ENCODE measurements at regions not wholly inside any gene's neighbourhood (a gene's known extent, or its start where the extent isn't known, plus 50 kb on each side); places are given as distances from the start of the nearest gene placed in this dataset.

DNA sequence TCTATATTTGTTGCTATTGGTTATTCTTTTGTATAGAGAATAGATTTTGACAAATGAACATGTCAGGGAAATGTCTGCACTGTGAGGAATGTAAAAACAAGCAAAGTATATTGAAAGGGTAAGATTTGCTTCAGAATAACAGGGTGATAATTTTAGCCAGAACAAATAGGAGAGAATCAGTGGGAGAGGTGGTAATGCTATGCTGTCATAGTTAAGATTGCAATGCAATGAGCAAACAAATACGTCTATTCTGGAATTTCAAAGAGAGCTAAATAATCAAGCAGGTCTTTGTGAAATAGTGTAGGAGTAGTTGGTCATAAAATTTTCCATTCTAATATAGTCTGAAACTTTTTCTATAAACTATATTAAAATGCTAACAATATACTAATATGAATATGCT, 1478.4 kb downstream of the TECRL start:
- TF ChIP-seq JUND (IDR thresholded peaks at IDR 0.05; ENCODE audit: low read depth): no peak
- in situ Hi-C loops (cut with HindIII; ENCODE audit: low pct_unique_long_range_greater_than_20kb, low sequenced_read_pairs): no loop called here
- no peak for DNase-seq (ENCODE audit: low read depth in 1 of 2, low spot score in 1 of 2)

DNA sequence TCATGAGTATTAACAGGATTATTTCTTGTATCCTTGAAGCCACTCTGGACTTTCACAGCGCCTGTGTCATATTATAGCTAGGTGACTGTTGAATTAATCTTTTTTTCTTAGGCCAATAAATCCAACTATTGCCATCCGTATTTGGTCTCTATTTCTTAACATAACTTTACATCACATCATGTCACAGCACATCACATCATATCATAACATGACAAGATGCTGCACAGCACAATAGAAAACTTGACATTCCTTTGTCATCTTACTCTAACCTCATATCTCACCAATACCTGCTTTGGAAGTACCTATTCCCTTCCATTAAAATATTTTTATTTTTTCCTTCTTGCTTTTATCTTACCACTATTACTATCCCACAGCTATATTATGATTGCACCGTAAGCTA, 1480.8 kb downstream of the TECRL start:
- in situ Hi-C loops (cut with HindIII; ENCODE audit: low pct_unique_long_range_greater_than_20kb, low sequenced_read_pairs): no loop called here
- no peak for DNase-seq (ENCODE audit: low read depth in 1 of 2, low spot score in 1 of 2)
- TF ChIP-seq JUND (IDR thresholded peaks at IDR 0.05; ENCODE audit: low read depth): no peak

DNA sequence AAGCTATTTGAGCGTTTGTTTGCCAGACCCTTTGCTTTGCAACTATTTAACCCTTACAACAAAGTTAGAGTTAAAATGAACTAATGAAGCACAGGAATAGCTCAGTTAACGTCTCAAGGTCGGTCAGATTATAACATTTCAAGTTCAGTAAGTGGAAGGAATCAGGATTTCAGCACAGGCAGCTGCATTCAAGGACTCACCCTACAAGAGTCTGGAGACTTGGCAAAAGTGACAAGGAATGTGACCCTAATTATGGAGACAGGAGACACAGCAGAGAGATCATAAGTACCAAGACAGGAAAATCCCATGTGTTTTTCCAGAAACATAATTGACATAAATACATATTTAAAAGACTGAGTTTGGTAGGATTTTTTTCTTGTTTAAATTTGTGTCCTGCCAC, 1481.7 kb downstream of the TECRL start:
- in situ Hi-C loops (cut with HindIII; ENCODE audit: low pct_unique_long_range_greater_than_20kb, low sequenced_read_pairs): no loop called here
- TF ChIP-seq JUND (IDR thresholded peaks at IDR 0.05; ENCODE audit: low read depth): no peak

DNA sequence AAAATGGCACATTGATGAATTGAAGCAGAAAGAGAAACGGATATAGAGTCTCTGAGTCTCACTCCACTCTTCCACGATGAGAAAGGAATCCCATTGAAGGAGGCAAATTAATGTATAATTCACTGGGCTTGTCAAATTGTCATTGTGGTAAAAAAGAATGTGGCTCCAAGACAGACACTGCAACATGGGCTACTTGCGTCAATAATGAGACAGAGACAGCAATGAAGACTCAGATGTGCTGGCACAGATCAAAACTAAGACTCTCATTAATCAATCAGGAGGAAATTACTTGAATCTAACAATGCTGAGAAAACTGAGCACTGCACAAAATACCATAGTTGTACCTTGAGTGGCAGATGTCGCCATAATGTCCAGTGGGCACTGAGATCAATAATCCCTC, 1485.5 kb downstream of the TECRL start:
- no peak for TF ChIP-seq JUND (IDR thresholded peaks at IDR 0.05; ENCODE audit: low read depth)
- in situ Hi-C loops (cut with HindIII; ENCODE audit: low pct_unique_long_range_greater_than_20kb, low sequenced_read_pairs): no loop called here
- DNase-seq (ENCODE audit: low read depth in 1 of 2, low spot score in 1 of 2): no peak

More for the DNA sequence above, 1481.7 kb downstream of the TECRL start:
- DNase-seq (ENCODE audit: low read depth in 1 of 2, low spot score in 1 of 2): no peak

DNA sequence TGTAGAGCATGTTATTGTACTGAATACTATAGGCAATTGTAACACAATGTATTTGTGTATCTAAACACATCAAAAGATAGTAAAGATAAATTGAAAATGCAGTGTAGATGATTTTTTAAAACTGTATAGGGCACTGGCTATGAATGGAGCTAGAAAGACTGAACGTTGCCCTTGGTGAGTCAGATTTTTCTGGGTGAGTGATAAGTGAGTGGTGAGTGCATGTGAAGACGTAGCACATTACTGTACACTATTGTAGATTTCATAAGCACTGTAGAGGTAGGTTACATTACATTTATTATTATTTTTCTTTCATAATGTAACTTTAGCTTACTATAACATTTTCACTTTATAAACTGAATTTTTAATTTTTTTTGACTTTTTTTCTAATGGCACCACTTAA, 1491.6 kb downstream of the TECRL start:
- DNase-seq (ENCODE audit: low read depth in 1 of 2, low spot score in 1 of 2): no peak
- in situ Hi-C loops (cut with HindIII; ENCODE audit: low pct_unique_long_range_greater_than_20kb, low sequenced_read_pairs): no loop called here
- no peak for TF ChIP-seq JUND (IDR thresholded peaks at IDR 0.05; ENCODE audit: low read depth)

DNA sequence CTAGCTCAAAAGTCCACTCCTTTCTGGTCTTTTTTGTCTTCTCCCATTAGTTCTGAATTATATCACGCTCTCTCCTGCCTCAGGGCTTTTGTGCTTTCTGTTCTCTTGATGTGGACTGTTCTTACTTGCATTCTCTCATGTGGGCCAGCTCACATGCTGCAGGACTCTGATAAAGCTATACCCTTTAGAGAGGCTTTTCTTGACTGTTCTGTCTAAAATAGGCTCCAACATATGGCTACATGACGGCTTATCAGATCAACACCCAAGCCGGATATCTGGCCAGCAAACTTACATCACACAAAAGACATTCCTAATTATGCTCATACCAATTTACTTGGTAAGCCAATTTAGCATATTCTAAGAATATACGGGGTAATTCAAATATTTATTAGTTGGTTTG, 1494.5 kb downstream of the TECRL start:
- in situ Hi-C loops (cut with HindIII; ENCODE audit: low pct_unique_long_range_greater_than_20kb, low sequenced_read_pairs): no loop called here
- TF ChIP-seq JUND (IDR thresholded peaks at IDR 0.05; ENCODE audit: low read depth): no peak
- no peak for DNase-seq (ENCODE audit: low read depth in 1 of 2, low spot score in 1 of 2)

DNA sequence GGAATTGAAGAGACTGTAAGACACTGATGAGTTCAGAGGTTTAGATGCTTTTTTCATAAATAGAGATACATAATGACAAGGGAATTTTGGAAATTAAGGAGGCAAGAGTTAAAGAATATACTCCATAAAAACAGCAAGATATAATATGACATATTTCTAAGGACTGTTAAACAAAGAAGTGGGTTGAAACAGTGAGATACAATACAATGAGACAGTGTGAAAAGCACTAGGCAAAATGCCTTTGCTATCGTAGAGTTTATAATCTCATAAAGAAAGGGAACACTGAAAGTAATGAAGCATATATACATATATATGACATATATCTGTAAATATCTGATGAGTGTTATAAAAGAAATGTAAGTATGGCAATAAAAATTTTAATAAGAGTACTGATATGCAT, 1496.2 kb downstream of the TECRL start:
- TF ChIP-seq JUND (IDR thresholded peaks at IDR 0.05; ENCODE audit: low read depth): no peak
- no peak for DNase-seq (ENCODE audit: low read depth in 1 of 2, low spot score in 1 of 2)
- in situ Hi-C loops (cut with HindIII; ENCODE audit: low pct_unique_long_range_greater_than_20kb, low sequenced_read_pairs): no loop called here

DNA sequence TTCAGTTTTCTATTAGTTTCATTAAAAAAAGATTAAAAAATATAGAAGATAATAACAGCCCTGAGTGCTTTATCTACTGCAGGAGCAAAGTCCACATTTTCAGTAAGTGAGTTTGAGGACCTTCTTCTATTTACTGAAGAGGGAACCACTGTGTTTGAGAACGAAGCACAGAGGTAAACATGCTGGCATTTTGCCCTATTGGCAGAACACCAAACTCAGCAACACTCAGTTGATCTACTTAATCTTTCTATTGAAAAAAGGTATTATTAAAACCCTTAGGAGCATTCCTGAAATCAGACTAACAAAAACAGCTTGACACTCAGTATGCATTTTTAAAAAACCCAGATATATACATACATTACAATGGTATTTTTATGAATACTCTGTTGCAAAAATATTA, 1496.7 kb downstream of the TECRL start:
- in situ Hi-C loops (cut with HindIII; ENCODE audit: low pct_unique_long_range_greater_than_20kb, low sequenced_read_pairs): no loop called here
- TF ChIP-seq JUND (IDR thresholded peaks at IDR 0.05; ENCODE audit: low read depth): no peak
- DNase-seq (ENCODE audit: low read depth in 1 of 2, low spot score in 1 of 2): peak in 1 of 2 experiments; percentile 26

DNA sequence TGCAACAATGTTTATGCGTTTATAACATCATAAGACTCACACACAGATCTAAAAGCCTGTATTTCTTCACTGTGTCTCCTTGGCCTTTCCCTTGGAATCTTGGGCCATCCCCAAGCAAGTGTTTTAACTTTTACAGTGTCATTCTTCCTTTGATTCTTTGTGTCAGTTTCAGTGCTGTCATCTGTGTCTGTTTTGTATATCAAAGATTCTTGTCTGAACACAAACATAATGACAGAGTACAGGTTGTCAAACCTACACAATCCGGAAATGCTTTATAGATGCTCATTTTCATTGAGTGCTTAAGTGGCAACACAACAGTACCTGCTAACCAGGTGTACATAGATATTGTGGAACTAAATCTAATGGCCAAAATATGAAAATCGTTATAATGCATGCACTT, 1500.0 kb downstream of the TECRL start:
- in situ Hi-C loops (cut with HindIII; ENCODE audit: low pct_unique_long_range_greater_than_20kb, low sequenced_read_pairs): no loop called here

DNA sequence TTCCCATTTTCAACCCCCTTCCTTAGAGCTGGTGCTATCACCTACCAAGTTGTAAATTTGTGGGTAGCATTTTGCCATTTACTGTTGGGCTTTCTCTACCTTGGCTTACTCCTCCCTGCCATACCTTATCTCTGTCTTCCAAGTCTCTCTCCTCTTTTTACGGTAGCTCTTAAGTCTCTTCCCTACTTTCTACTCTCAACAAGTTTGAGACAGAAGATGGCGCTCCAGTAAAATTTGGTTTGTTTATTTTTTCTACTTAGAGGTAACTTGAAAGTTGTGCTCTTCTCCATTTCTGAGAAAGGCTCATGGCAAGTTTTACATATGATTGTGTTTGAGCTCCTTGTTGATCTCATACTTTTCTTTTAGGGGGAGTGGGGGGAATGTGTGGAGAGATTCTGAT, 1508.1 kb downstream of the TECRL start:
- DNase-seq (ENCODE audit: low read depth in 1 of 2, low spot score in 1 of 2): peak in 1 of 2 experiments; percentile 53
- no peak for TF ChIP-seq JUND (IDR thresholded peaks at IDR 0.05; ENCODE audit: low read depth)
- in situ Hi-C loops (cut with HindIII; ENCODE audit: low pct_unique_long_range_greater_than_20kb, low sequenced_read_pairs): no loop called here

More for the DNA sequence above, 1500.0 kb downstream of the TECRL start:
- DNase-seq (ENCODE audit: low read depth in 1 of 2, low spot score in 1 of 2): no peak
- no peak for TF ChIP-seq JUND (IDR thresholded peaks at IDR 0.05; ENCODE audit: low read depth)

DNA sequence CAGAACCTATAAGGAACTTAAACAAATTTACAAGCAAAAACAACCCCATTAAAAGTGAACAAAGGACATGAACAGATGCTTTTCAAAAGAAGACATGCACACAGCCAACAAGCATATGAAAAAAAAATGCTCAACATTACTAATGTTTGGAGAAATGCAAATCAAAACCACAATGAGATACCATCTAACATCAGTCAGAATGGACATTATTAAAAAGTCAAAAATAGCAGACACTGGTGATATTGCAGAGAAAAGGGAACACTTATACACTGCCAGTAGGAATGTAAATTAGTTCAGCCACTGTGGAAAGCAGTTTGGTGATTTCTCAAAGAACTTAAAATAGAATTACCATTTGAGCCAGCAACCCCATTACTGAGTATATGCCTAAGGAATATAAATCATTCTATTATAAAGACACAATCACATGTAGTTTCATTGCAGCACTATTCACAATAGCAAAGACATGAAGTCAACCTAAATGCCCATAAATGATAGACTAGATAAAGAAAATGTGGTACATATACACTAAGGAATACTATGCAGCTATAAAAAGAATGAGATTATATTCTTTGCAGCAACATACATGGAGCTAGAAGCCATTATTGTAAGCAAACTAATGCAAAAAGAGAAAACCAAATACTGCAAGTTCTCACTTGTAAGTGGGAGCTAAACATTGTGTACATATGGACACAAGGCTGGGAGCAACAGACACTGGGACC, 1509.4 kb downstream of the TECRL start:
- TF ChIP-seq JUND (IDR thresholded peaks at IDR 0.05; ENCODE audit: low read depth): no peak
- in situ Hi-C loops (cut with HindIII; ENCODE audit: low pct_unique_long_range_greater_than_20kb, low sequenced_read_pairs): no loop called here
- no peak for DNase-seq (ENCODE audit: low read depth in 1 of 2, low spot score in 1 of 2)

DNA sequence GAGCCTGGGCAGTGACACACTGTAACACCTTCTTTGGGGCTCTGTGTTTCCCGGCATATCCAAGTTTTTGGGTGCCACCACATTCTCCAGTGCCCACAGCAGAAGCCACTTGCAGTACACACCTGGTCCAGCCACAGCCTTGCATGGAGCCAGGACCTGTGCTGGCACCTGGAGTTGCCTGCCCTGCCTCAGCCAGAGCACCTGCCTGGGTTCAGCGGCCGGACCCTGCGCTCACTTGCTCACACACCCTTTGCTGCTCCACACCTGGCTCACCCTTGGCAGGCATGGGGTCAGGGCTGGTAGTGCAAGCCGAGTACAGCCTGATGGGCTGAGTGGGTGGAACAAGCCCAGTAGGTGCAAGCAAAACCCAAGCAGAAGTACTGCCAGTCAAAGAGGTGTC, 1511.1 kb downstream of the TECRL start:
- no peak for DNase-seq (ENCODE audit: low read depth in 1 of 2, low spot score in 1 of 2)
- in situ Hi-C loops (cut with HindIII; ENCODE audit: low pct_unique_long_range_greater_than_20kb, low sequenced_read_pairs): no loop called here
- no peak for TF ChIP-seq JUND (IDR thresholded peaks at IDR 0.05; ENCODE audit: low read depth)

DNA sequence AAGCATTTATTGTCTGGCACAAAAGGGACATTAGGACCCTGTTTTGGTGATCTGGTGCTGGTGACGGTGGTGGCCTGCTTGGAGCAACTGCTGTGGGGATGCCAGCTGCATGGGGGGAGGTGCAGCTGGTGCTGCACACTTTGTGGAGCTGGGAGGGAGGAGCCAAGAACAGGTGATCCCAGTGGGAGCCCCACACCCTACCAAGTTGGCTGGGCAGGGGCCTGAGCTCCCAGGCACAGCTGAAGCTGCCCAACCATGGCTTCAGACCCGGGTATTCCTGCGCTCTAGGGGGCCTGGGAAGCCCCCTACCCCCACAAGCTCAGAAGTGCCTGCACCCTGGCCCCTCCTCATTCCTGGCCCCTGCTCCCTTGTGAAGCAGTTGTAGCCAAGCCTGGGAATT, 1512.5 kb downstream of the TECRL start:
- TF ChIP-seq JUND (IDR thresholded peaks at IDR 0.05; ENCODE audit: low read depth): no peak
- in situ Hi-C loops (cut with HindIII; ENCODE audit: low pct_unique_long_range_greater_than_20kb, low sequenced_read_pairs): no loop called here
- no peak for DNase-seq (ENCODE audit: low read depth in 1 of 2, low spot score in 1 of 2)

DNA sequence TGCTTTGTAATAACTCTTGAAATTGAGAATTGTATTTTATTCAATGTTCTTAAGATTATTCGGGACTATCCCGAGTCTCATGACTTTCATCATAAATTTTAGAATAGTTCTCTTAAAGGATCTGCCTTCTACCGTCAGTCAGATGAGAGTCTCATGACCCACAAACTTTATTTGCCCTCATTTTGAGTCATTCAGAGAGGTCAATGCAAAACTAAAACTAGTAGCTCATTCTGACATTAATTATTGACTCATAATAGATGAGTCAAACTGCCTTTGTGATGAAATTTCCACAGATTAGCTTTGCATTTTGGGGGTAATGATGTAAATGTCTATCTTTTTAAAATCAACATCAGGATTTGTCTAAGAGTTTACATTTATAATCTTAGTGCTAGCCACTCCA, 1527.3 kb downstream of the TECRL start:
- no peak for TF ChIP-seq JUND (IDR thresholded peaks at IDR 0.05; ENCODE audit: low read depth)
- in situ Hi-C loops (cut with HindIII; ENCODE audit: low pct_unique_long_range_greater_than_20kb, low sequenced_read_pairs): no loop called here
- DNase-seq (ENCODE audit: low read depth in 1 of 2, low spot score in 1 of 2): no peak

Measured in T47D (cell line).